GM19467 (cell line): ENCODE measurements at regions not wholly inside any gene's neighbourhood (a gene's known extent, or its start where the extent isn't known, plus 50 kb on each side); places are given as distances from the start of the nearest gene placed in this dataset.
"Not testable (repeated sequence)": the region's sequence is repeated elsewhere in the genome, so short reads cannot be mapped to it uniquely, and the experiment has no call there.

Experiments
- ATAC-seq: cut with Tn5 transposase; IDR thresholded peaks from one replicate; pipeline ENCODE4 v1.9.1; 2021; ENCODE audit warnings: mild to moderate bottlenecking, moderate library complexity; ENCODE audit not compliant: unreplicated experiment

GRCh38 chr7:25436413-25436812 is 208.1 kb upstream of the NPVF start:
- no peak for ATAC-seq

DNA sequence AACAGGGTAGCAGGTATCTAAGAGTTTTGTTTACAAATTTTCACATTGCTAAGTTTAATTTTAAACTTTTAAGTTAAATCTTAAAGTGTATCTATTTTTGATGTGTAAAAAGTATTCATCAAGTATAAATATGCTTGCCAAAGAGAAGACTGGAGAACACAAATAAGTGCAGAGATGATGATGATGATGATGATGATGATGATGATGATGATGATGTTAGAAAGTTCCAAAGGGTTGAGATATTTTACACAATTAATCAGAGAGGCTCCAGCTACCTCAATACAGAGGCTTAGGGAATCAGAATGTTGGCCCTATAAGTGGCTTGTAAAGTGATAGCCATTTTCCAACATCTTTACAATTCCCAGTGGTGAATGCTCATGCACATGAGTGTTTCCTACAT is 209.0 kb upstream of the NPVF start:
- ATAC-seq, result no peak

DNA sequence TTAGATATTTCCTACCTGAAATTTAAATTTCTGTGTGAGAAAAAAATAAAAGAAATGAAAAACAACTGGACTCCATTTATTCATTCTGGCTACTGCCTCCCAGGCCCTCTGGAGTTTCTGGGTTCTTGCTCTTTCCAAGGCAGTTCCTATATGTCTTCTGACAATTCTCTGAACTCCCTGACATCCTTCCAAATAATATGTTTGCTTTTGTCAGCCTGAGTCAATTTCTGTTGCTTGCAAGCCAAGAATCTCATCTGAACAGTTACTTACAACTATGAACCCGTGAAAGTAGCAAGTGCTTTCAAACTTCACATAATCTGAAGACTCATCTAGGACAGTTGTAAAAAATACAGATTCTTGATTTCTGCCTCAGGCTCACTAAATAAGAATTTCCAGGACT is 216.7 kb upstream of the NPVF start:
- no peak for ATAC-seq

- no peak for ATAC-seq
Measured at GRCh38 chr7:25448301-25448700, 220.0 kb upstream of the NPVF start.

GRCh38 chr7:25454020-25454419 is 225.7 kb upstream of the NPVF start:
- no peak for ATAC-seq

- no peak for ATAC-seq
Measured at GRCh38 chr7:25454562-25455041, 226.3 kb upstream of the NPVF start.

GRCh38 chr7:25455683-25456251 is 227.5 kb upstream of the NPVF start:
- no peak for ATAC-seq

- ATAC-seq, result no peak
Measured at GRCh38 chr7:25456467-25457171, 228.3 kb upstream of the NPVF start.

DNA sequence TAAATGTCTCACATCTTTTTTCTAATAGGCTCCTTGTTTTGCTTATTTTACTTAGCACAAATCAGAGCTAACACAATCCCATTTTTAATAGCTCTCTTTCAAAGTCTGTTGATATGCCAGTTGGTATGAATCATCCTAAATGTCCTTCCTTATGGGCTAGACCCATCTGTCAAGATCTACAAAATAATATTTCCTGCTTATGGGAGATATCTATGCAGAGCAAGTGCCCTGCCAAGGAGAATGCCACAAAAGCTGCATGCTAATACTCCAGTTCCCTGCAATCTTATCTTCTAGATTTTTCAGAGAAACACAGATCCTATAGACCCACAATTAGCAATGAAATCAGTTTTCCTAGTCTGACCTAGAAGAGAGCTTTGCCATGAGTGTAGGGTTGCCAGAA is 230.8 kb upstream of the NPVF start:
- no peak for ATAC-seq

GRCh38 chr7:25460433-25460832 is 232.1 kb upstream of the NPVF start:
- ATAC-seq, result no peak

DNA sequence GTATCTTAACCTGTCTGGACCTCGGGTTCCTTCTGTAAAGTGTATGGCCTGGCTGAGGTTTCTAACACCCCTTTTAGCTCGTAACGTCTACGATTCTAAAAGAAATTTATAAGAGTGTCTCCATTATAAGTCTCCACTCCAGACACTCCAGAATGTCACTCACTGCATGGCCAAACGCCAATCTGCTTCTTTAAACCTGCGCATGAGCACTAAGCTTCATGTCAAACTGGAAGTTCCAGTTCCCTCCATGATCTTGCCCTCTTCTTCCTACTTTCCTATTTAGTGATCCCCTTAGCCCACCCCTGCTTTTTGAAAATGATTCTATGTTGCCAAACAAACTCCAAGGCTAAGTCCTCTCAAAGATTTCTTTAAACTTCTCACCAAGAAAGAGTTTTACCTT is 241.4 kb upstream of the NPVF start:
- ATAC-seq, result no peak

DNA sequence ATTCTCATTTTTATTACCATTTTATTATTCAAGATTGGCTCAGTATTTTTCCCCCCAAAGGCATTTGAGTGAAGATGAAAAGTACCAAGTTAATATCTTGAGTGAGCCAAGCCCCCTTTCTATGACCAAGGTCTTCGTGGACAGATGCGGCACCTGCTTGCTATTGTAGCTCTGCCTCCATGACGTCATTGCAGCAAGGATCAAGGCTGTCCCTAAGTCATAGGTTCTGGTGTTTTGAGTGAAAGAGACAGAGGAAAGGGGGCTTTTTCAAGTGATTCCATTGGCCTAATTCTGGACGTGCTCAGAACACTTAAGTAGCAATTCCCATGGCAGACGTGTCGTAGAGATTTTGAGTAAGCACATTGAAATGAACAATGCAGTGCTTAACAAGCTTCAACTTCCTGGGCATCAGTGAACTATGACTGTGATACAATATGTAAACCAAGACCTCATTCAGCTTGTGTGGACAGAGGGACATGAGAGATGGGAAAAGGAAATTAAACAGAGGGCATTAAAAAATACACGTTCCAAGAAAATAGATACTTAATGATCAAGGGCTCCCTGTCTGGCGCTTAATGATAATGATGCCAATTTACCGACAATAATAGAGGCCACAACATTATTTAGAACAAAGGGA is 248.7 kb upstream of the NPVF start:
- ATAC-seq, result no peak

DNA sequence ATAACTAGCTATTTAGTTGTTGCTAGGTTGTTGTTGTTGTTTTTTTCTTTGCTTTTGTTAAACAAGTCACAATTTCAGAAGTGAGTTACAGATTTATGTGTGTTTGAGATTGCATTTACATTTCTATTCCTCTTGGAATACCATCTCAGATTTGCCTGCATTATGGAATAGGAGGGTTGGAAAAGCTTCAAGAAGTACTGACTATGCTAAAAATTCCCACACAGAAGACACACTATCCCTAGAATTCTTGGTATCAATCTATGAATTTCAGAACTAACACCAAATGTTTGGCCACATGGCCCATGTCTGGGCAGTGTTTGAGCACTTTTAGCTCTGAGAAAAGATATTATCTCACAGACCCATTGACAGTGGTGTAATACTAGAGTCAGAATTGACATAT is 249.9 kb upstream of the NPVF start:
- not testable (repeated sequence) for ATAC-seq

GRCh38 chr7:25478925-25479324 is 250.6 kb upstream of the NPVF start:
- no peak for ATAC-seq

- ATAC-seq, result no peak
Measured at GRCh38 chr7:25481891-25482290, 253.6 kb upstream of the NPVF start.

DNA sequence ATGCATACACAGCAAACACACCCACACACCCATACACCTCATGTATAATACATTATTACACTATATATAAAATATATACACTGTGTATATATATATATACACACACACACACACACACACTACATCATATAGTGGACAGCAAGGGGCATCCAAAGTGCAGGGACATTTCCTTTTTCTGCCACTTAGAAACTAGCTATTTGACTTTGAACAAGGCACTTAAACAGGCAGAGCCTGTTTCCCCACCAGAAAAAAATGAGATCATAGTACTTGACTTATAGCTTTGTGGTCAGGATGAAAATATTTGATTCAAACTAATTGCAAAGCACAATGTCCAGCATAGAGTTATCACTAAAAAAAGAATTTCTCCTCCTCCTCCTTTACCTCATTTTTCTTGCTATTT is 254.3 kb upstream of the NPVF start:
- ATAC-seq, result no peak

GRCh38 chr7:25485026-25485425 is 256.7 kb upstream of the NPVF start:
- no peak for ATAC-seq

DNA sequence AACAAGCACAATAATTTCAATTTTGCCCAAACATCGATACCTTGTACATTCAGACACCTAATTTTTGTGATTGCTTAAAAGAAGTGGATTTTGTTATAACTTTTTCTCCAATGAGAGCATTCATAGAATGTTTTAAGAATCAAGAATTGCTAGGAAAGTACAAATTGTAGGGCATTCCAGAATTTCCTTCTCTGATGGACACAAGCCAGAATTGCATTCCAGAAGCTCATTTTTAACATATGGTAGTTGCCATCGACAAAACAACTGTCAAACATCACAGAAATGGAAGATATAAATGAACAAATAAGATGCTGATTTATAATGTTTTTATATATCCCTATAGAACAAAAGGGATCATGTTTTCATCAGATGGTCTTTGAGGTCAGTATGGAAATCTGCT is 258.4 kb upstream of the NPVF start:
- ATAC-seq, result no peak

DNA sequence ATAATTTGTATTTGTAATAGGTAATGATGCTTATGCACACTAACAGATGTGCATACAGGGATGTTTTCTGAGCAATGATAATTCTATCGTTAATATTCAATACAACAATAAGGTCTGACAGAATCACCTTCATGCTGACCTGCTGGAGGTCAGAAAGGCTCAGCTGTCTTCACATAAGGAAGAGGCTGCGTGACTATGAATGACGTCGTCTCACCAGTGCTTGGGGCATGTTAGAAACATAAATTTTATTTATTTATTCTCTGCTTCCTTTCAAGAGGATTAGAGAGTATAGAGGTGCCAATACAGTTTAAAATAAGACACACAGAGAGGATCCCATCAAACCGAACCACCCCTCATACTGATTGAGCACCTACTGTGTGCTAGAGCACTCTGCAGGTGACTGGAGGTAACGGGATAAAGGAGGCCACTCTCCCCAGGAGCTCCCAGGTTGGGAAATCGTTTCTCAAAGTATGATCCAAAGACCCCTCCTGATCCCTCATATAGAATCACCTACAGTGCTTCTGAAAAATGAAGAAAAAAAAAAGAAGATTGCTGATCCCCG is 265.6 kb upstream of the NPVF start:
- ATAC-seq, result no peak

- no peak for ATAC-seq
Measured at GRCh38 chr7:25494896-25495295, 266.6 kb upstream of the NPVF start.

DNA sequence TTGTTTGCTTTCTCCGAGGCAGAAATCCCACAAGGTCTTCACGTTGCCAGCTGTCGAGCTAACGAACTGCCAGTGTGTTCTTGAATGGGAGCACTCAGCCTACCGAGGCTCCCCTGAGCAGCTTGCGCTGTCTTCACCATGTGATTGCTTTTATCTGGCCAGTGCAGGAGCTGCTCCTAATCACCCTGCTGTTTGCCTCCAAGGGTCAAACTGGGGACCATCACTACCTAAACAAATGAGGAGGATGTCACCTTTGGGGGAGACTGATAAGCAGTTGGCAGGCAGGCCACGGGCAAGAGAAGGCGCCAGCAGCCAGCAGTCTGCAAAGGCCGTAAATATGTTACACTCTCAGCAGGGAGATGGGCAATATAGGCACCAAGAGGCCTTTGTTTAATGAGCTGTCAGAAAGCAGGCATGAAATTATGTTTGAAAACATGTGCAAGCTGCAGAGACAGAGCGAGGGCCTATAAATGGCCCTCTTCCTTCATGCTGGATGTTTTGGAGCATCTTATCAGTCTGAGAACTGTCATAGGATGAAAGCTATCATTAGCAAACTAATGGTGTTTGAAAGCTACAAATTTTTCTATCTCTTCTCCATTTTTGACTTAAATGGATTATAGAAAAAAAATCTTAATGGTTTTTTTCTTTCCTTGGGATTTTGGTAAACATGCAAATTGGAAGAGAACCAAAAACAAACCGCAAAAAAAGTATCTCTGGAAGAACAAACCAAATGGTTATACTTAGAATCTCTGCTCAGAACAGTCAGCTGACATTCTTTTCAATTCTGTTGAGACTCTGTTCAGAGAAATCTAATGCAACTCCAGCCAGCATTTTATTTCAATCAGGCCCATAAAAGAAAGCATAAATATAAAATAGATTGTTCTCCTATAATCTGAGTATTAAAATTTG is 267.3 kb upstream of the NPVF start:
- ATAC-seq, result no peak
